GM21390 (cell line): ENCODE measurements at regions not wholly inside any gene's neighbourhood (a gene's known extent, or its start where the extent isn't known, plus 50 kb on each side); places are given as distances from the start of the nearest gene placed in this dataset.
"Not testable (repeated sequence)": the region's sequence is repeated elsewhere in the genome, so short reads cannot be mapped to it uniquely, and the experiment has no call there.

Experiments used
- ATAC-seq: cut with Tn5 transposase; IDR thresholded peaks from one replicate; pipeline ENCODE4 v1.9.1; 2021; ENCODE audit not compliant: unreplicated experiment

DNA sequence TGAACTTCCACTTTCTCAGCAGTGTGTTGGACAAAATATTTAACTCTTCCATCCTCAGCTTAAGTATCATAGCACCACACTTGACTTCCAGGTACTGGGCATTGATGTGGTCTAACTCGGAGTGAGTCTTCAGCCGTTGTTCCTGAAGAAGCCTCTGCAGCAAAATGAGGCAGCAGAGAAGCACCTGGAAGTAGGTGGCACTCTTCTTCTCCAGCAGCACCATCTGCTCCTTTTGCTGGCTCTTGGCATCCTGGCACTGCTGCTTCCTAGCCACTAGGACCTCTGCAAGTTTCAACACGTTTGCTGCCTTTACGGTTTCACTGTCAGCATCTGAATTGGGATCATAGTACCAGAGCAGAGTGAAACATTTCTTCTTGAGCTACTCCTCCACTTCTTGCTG is 162.5 kb upstream of the GORAB start:
- no peak for ATAC-seq

DNA sequence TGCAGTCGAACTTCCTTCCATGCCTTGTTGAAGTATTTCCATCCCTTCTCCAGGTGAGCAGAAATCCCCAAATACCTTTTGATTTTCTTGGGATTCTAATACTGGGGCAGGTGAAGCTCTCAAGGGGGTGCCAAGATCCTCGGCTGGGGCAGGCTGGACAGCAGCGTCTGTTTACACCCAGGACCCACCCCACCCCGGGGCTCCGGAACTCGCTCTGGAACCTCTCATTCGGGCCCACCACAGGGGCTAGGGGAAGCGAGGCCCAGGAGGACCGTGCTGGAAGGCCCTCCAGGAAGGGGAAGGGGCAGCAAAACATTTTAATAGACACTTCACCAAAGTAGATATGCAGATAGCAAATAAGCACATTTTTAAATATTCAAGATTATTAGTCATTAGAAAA is 161.9 kb upstream of the GORAB start:
- ATAC-seq: no peak

- ATAC-seq: no peak
Measured at GRCh38 chr1:170375082-170375723, 156.8 kb upstream of the GORAB start.

- no peak for ATAC-seq
Measured at GRCh38 chr1:170376801-170377385, 155.1 kb upstream of the GORAB start.

GRCh38 chr1:170377440-170377839 is 154.5 kb upstream of the GORAB start:
- no peak for ATAC-seq

DNA sequence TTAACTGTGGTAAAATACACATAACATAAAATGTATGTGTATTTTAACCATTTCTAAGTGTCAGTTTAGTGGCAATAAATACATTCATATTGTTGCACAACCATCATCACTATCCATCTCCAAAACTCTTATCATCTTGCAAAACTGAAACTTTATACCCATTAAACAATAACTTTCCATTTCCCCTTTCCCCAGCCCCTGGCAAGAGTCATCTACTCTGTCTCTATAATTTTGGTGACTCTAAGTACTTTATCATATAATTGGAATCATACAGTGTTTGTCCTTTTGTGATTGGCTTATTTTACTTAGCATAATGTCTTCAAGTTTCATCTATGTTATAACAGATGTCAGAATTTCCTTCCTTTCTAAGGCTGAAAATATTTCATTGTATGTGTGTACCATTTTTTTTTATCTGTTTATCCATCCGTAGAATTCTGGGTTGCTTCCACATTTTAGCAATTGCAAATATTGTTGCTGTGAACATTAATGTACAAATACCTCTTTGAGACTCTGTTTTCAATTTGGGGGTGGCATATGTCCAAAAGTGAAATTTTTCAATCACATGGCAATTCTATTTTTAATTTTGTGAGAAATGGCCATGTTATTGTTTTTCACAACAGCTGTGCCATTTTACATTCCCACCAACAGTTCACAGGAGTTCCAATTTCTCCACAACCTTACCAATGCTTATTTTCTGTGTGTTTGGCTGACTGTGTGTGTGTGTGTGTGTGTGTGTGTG is 153.9 kb upstream of the GORAB start:
- no peak for ATAC-seq

GRCh38 chr1:170385750-170386149 is 146.2 kb upstream of the GORAB start:
- no peak for ATAC-seq

GRCh38 chr1:170388489-170388888 is 143.5 kb upstream of the GORAB start:
- ATAC-seq: no peak

DNA sequence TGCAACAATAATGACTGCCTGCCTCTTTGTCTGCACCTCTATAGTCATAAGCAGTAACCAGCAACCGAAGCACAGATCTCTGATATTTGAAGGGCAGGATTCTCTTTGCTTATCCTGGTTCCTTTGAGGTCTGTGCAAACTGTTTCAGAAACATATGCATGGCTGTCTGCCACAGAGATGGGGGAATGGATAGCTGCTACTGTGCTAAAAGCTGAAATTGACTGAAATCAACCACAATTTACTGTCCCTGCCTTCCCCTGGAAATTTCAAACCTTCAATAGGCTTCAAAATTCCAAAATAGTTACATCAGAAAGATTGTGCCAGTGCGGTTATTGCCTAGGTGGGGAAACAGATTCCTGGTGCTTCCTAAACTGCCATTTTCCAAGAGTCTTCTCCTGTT is 136.8 kb upstream of the GORAB start:
- no peak for ATAC-seq

GRCh38 chr1:170397061-170397460 is 134.9 kb upstream of the GORAB start:
- no peak for ATAC-seq

DNA sequence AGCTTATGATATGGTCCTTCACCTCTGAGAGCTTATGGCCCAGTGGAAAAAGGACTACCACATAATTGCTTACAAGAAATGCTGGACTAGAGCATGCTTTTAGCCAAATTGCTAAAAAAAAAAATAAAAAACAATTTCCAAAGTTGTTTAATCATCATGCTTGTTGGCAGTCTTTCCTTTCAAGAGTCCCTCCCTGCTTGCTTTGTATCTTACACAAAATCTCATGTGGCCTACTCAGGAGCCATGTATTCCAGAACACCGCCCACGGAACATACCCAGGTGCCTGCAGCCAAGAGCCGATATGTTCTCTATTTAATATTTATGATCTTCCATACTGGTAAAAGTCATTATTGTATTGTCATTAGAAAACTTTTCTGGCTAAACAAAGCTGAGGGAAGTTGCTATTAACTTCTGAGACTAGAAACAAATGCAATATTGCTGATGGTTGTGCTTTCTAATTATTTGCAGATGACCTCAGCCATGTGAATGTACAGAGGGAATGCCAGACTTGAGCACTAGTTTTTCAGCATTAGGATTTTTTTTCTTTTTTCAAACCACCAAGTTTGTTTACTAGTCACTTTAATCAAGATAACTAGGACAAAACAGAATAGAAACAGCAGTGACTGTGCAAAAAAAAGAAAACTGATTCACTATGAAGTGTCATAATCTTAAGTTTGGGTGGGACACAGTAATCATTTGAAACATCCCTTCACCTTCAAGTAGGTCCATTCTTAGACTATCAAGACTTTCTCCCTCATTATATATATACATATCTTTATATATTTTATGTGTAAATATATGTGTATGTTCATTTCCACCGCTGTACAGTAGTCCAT is 129.3 kb upstream of the GORAB start:
- ATAC-seq: no peak

DNA sequence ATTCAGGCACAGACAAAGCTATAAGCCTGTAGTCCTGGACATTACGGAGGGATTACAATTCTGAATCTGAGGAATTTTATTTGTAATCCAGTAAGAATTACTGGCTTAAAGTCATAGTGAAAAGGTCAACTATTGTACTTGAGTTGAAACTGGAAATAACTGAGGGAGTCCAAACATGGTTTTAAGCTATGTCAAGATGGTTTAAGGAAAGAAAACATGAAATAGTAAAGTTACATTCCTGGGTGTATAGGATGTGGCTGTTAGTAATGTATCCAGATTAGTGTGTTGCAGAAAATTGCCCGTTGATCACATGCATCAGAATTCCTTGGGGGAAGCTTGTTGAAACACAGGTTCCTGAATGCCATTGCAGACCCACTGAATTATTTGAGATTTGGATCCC is 124.8 kb upstream of the GORAB start:
- no peak for ATAC-seq

DNA sequence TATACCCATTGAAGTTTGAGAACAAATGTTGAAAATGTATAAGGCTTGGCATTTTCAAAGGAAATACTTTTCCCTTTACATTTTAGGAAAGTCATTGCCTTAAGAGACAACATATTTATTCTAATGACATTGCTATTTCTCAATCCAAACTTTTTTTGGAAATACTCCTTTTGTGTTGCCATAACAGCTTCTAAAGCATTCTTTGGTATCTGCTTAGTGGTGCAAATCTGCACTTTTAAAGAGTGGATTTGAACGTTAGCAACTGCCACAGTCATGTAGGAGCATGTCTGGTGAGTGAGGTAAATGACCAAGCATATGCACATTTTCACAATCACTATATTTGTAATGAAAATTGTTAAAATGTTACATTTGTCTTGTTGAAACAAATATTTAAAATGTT is 124.4 kb upstream of the GORAB start:
- ATAC-seq: no peak

GRCh38 chr1:170410401-170411166 is 121.4 kb upstream of the GORAB start:
- no peak for ATAC-seq

DNA sequence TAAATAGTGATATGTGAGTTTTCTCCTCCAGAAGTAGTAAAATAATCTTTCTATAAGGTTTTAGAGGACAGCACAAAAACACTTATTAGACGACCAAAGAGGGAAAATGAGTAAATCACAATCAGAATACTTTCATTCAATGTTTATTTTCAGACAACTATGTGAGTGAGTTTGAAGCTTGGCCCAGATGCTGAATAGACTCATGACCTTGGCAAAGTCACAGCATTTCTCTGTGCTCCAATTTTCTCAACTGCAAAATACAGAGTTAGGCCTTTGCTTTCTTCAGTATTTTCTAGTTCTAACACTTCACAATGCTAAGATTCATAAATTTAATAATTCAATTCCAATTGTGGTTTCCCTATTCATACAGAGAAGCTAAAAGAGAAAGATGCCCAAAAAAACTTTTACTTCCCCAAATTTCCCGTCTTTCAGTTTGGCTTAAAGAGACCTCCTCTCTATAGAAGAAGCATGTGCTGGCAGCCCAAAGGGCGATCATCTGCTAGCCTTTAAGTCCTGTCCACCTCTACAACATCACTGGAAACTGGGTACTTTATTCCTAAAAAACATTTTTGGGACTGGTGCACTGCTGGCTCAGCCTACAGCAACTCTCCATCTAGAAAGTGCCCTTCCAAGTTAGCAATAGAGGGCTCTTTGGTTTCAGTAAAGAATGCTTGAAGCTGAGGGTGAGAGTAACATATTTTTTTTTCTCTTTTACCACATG is 116.8 kb upstream of the GORAB start:
- ATAC-seq: no peak

GRCh38 chr1:170415710-170416372 is 116.1 kb upstream of the GORAB start:
- no peak for ATAC-seq

- no peak for ATAC-seq
Measured at GRCh38 chr1:170424346-170424745, 107.6 kb upstream of the GORAB start.

DNA sequence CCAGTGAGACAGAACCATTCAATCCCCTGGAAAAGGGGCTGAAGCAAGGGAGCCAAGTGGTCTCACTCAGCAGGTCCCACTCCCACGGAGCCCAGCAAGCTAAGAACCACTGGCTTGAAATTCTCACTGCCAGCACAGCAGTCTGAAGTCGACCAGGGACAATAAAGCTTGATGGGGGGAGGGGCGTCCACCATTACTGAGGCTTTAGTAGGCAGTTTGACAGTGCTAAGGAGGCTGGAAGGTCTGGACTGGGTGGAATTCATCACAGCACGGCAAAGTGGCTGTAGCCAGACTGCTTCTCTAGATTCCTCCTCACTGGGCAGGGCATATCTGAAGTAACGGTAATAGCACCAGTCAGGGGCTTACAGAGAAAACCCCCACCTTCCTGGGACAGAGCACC is 105.4 kb upstream of the GORAB start:
- no peak for ATAC-seq

GRCh38 chr1:170427002-170427401 is 105.0 kb upstream of the GORAB start:
- not testable (repeated sequence) for ATAC-seq

- ATAC-seq: no peak
Measured at GRCh38 chr1:170436928-170437327, 95.0 kb upstream of the GORAB start.
